Uterus (tissue), 2 donors: ENCODE measurements at regions not wholly inside any gene's neighbourhood (a gene's known extent, or its start where the extent isn't known, plus 50 kb on each side); places are given as distances from the start of the nearest gene placed in this dataset.

Experiments
- POLR2A ChIP-seq, 2 donors: fragments of 450-650 bp; IDR thresholded peaks; one replicate each; pipeline ENCODE4 v1.6.1; 2016; ENCODE audit warnings: antibody characterized with exemption in 2 of 2, mild to moderate bottlenecking in 1 of 2, moderate library complexity in 1 of 2
- TF ChIP-seq, protein P1 (sequence below), 4 experiments: fragments of 200-600 bp in 2 of 4; fragments of 450-650 bp in 2 of 4; sonication (generic) in 2 of 4; IDR thresholded peaks; one replicate each; pipeline ENCODE4 v1.5.1; 2016 to 2019; ENCODE audit warnings: antibody characterized with exemption in 4 of 4, mild to moderate bottlenecking in 2 of 4, moderate library complexity in 1 of 4

DNA sequence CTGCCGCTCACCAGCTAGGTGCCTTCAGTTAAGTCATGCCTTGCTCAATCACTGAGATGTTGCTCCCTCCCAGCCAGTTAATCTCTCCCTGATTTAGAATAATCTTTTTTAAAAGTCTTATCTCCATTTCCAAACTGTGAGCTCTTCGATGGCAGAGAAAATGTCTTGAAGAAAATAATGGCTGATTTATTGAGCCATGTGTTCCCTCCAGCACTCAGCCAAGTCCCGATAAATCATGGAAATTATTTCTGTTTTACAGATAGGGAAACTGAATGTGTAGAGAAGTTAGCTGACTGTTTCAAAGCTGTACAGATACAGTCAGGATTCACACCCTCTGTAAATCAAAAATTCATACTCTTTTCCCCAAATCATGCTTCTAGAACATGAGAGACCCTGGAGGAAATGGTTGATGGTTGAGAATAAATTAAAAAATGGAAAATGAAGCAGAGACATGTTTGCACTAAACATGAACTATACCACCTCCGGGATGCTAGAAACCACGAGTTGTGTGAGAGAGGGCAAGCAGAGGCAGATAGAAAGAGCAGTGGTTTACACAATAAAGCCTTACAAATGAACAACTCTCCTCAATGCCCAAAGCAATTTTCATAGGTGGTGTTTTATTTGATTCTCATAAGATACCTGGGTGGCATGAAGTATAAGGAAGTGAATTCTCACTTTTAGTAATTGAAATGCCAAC lies 376.4 kb downstream of the PLPP3 start:
- no peak for TF ChIP-seq POLR2A (IDR thresholded peaks at IDR 0.05)
- TF ChIP-seq, protein P1, sequence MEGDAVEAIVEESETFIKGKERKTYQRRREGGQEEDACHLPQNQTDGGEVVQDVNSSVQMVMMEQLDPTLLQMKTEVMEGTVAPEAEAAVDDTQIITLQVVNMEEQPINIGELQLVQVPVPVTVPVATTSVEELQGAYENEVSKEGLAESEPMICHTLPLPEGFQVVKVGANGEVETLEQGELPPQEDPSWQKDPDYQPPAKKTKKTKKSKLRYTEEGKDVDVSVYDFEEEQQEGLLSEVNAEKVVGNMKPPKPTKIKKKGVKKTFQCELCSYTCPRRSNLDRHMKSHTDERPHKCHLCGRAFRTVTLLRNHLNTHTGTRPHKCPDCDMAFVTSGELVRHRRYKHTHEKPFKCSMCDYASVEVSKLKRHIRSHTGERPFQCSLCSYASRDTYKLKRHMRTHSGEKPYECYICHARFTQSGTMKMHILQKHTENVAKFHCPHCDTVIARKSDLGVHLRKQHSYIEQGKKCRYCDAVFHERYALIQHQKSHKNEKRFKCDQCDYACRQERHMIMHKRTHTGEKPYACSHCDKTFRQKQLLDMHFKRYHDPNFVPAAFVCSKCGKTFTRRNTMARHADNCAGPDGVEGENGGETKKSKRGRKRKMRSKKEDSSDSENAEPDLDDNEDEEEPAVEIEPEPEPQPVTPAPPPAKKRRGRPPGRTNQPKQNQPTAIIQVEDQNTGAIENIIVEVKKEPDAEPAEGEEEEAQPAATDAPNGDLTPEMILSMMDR (IDR thresholded peaks at IDR 0.05), result no peak
